Parathyroid adenoma (tissue), 2 donors: ENCODE measurements at regions not wholly inside any gene's neighbourhood (a gene's known extent, or its start where the extent isn't known, plus 50 kb on each side); places are given as distances from the start of the nearest gene placed in this dataset.

Source experiments
- H2AFZ ChIP-seq: fragments of 300-600 bp; sonication (generic); one replicate; pipeline ENCODE4 v1.7.0; 2017; ENCODE audit warnings: antibody characterized with exemption, mild to moderate bottlenecking
- H3K27ac ChIP-seq: fragments of 300-600 bp; sonication (generic); one replicate; pipeline ENCODE4 v1.7.0; 2017
- H3K27me3 ChIP-seq: fragments of 300-600 bp; sonication (generic); one replicate; pipeline ENCODE4 v1.7.0; 2017; ENCODE audit warnings: low read length; ENCODE audit not compliant: control insufficient read depth, insufficient read depth
- H3K36me3 ChIP-seq: fragments of 300-600 bp; sonication (generic); one replicate; pipeline ENCODE4 v1.7.0; 2017; ENCODE audit warnings: low read length; ENCODE audit not compliant: control insufficient read depth, insufficient read depth
- H3K4me1 ChIP-seq: fragments of 300-600 bp; sonication (generic); one replicate; pipeline ENCODE4 v1.7.0; 2017; ENCODE audit warnings: control low read depth
- H3K4me2 ChIP-seq: fragments of 300-600 bp; sonication (generic); one replicate; pipeline ENCODE4 v1.7.0; 2017; ENCODE audit warnings: low read length
- H3K4me3 ChIP-seq: fragments of 300-600 bp; sonication (generic); one replicate; pipeline ENCODE4 v1.7.0; 2017; ENCODE audit warnings: low read depth, low read length
- H3K79me2 ChIP-seq: fragments of 300-600 bp; sonication (generic); one replicate; pipeline ENCODE4 v1.7.0; 2017; ENCODE audit warnings: control low read depth
- H3K9ac ChIP-seq: fragments of 300-600 bp; sonication (generic); one replicate; pipeline ENCODE4 v1.7.0; 2017; ENCODE audit warnings: mild to moderate bottlenecking
- H3K9me3 ChIP-seq: fragments of 300-600 bp; sonication (generic); one replicate; pipeline ENCODE4 v1.7.0; 2017; ENCODE audit warnings: low read length; ENCODE audit not compliant: control insufficient read depth
- TF ChIP-seq, protein P1 (sequence below): fragments of 300-600 bp; sonication (generic); IDR thresholded peaks from one replicate; pipeline ENCODE4 v1.7.0; 2017; ENCODE audit warnings: antibody characterized with exemption, mild to moderate bottlenecking
- donor health status: primary hyperparathyroidism.

DNA sequence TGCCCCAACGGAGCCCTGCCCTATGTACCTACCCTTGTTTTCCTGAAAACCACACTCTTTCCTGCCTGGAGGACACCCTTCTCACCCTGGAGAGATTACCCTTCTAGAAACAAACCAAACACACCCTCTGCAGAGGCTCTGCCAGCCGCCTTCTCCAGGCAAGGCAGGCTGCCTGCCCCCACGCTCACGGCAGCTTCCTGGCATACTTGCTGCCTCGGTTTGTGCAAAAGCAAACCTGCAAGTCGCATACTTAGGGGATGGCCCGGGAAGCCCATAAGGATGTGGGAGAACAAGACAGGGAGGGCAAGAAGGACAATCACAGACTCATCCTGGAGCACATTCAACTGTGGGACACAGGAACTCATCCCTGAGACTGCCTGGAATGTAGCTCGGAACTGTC lies 154.0 kb upstream of the DIO3 start:
- no peaks in the 10 kb centered on the region for H3K36me3 ChIP-seq
- H3K79me2 ChIP-seq = no peaks in the 10 kb centered on the region
- no peaks in the 10 kb centered on the region for H3K27me3 ChIP-seq
- no peak overlapping the region for H3K4me3 ChIP-seq
- H3K4me1 ChIP-seq = no peaks in the 10 kb centered on the region
- H2AFZ ChIP-seq = no peak overlapping the region
- no peaks in the 10 kb centered on the region for H3K9me3 ChIP-seq
- TF ChIP-seq, protein P1, sequence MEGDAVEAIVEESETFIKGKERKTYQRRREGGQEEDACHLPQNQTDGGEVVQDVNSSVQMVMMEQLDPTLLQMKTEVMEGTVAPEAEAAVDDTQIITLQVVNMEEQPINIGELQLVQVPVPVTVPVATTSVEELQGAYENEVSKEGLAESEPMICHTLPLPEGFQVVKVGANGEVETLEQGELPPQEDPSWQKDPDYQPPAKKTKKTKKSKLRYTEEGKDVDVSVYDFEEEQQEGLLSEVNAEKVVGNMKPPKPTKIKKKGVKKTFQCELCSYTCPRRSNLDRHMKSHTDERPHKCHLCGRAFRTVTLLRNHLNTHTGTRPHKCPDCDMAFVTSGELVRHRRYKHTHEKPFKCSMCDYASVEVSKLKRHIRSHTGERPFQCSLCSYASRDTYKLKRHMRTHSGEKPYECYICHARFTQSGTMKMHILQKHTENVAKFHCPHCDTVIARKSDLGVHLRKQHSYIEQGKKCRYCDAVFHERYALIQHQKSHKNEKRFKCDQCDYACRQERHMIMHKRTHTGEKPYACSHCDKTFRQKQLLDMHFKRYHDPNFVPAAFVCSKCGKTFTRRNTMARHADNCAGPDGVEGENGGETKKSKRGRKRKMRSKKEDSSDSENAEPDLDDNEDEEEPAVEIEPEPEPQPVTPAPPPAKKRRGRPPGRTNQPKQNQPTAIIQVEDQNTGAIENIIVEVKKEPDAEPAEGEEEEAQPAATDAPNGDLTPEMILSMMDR = no peak
- H3K9ac ChIP-seq = no peak overlapping the region
- no peak overlapping the region for H3K4me2 ChIP-seq
- H3K27ac ChIP-seq = no peak overlapping the region

DNA sequence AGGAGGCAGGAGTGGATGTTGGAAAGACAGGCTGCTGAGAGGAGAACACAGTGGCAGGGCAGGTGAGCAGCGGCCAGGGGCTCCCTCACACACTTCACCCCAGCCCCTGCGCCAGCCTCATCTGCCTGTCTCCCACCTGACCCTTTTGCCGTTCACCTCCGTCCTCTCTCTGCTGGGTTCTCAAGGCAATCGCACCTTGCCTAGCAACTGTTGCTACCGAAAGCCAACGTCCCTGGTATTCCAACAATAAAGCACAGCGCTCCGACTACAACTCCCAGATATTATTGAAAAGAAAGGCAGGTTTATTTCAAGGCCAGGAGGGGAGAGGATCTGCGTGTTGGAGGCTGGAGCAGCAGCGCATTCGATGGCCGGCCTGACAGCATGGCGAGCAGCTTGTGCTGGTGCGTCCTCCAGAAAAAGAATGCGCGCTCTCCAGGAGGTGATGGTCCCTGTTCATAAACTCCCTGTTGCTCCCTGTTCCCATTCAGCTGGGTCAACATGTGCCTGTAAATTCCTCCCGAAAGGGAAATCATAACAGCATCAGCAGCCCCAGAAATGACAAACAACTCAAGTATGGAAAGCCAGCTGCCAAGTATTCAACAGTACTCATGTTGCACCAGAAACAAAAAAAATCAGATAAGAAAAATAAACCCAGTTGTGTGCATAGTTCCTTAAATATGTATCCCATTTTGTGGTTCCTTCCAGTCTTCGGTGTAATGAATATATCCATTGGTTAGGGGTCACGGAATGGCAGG lies 153.0 kb upstream of the DIO3 start:
- H3K9ac ChIP-seq = no peak overlapping the region
- H2AFZ ChIP-seq = no peak overlapping the region
- H3K4me3 ChIP-seq = no peak overlapping the region
- H3K27me3 ChIP-seq = peaks cover 3% of the 10 kb centered on the region
- TF ChIP-seq, protein P1 = no peak
- H3K36me3 ChIP-seq = no peaks in the 10 kb centered on the region
- H3K4me1 ChIP-seq = no peaks in the 10 kb centered on the region
- H3K79me2 ChIP-seq = no peaks in the 10 kb centered on the region
- H3K27ac ChIP-seq = no peak overlapping the region
- H3K9me3 ChIP-seq = no peaks in the 10 kb centered on the region
- H3K4me2 ChIP-seq = no peak overlapping the region

DNA sequence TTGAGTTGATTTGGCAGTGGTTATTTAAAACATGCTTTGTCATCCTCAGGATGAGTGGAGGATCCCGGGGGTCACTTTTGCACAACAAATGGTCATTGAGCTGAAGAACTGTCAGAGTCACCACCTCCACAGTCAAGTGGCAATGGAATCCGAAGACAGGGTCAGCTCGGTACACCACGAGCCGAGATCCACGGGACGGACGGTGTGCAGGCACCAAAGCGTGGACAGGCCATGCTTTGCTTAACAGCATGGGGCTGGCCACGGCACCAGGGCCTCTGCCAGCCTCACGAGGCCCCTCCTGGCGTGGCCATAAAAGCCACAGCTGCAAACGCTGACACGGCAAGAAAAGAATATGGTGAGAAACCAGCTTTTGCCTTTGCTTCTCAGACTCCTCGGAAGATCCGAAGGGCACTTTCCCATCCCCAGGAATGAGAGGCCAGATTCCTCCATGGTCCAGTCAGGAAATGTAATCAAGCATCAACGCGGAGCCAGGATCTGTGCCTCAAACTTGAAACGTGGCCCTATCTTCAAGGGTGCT lies 152.2 kb upstream of the DIO3 start:
- TF ChIP-seq, protein P1 = no peak
- Histone ChIP-seq H3K79me2 (no peaks in the 10 kb centered on the region), H3K9ac (no peak overlapping the region), H3K4me3 (no peak overlapping the region), H3K9me3 (no peaks in the 10 kb centered on the region), H2AFZ (no peak overlapping the region), H3K4me2 (no peak overlapping the region), H3K27ac (no peak overlapping the region), H3K36me3 (no peaks in the 10 kb centered on the region), H3K27me3 (peaks cover 3% of the 10 kb centered on the region), H3K4me1 (no peaks in the 10 kb centered on the region)

DNA sequence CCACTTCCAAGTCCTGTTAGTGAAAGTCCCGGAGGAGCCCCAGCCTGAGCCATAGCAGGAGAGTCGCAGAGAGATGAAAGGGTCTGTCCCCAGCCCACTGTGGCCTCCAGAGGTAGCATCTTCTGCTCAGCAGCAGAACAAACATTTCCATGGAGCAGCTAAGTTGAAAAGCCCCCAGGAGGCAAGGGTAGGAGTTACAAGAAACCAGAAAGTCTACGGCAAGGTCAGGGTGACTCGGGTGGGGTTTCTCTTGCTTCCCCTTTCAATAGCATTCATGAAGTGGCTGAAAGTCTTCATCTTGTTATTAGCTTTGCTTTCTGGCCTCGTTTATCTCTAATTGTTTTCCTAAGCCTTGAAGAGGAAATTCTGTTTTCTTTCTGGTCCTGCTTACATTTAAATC lies 151.2 kb upstream of the DIO3 start:
- Histone ChIP-seq H3K9ac (no peak overlapping the region), H3K27me3 (peaks cover 3% of the 10 kb centered on the region), H3K9me3 (no peaks in the 10 kb centered on the region), H3K36me3 (no peaks in the 10 kb centered on the region), H3K4me1 (no peaks in the 10 kb centered on the region), H2AFZ (no peak overlapping the region), H3K79me2 (no peaks in the 10 kb centered on the region), H3K4me3 (no peak overlapping the region), H3K27ac (no peak overlapping the region), H3K4me2 (no peak overlapping the region)
- TF ChIP-seq, protein P1 = no peak

DNA sequence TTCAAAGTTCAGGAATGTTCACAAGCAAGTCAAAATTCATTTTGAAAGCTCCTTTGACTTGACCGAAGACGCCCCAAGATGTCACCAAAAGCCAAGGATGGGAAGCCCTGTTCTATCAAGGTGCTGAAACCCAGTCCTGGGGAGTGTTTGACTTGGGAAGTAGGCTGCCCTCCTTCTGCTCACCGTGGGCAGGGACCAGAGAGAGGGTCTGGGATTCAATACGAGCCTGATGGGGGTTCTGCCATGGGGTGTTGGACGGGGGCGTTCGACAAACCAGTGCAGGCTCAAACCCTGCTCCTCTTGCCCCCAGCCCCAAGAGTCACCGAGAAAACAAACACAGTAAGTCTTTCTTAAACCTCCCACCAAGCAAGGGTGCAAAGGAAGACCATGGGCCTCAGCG lies 150.1 kb upstream of the DIO3 start:
- no peaks in the 10 kb centered on the region for H3K36me3 ChIP-seq
- no peaks in the 10 kb centered on the region for H3K4me1 ChIP-seq
- no peak overlapping the region for H3K9ac ChIP-seq
- TF ChIP-seq, protein P1 = no peak
- no peaks in the 10 kb centered on the region for H3K79me2 ChIP-seq
- H3K4me3 ChIP-seq = no peak overlapping the region
- no peak overlapping the region for H3K27ac ChIP-seq
- H2AFZ ChIP-seq = no peak overlapping the region
- H3K9me3 ChIP-seq = no peaks in the 10 kb centered on the region
- no peak overlapping the region for H3K4me2 ChIP-seq
- peaks cover 3% of the 10 kb centered on the region for H3K27me3 ChIP-seq
